IMR-90 (cell line): ENCODE measurements at regions not wholly inside any gene's neighbourhood (a gene's known extent, or its start where the extent isn't known, plus 50 kb on each side); places are given as distances from the start of the nearest gene placed in this dataset.

Experiments
- BHLHE40 ChIP-seq: fragments of 150-350 bp; IDR thresholded peaks from 2 replicates; pipeline ENCODE4 v1.6.1; 2016; ENCODE audit warnings: mild to moderate bottlenecking, low read depth, low read length
- CEBPB ChIP-seq: IDR thresholded peaks from 2 replicates; pipeline ENCODE4 v1.6.1; 2012; ENCODE audit warnings: low read depth, low read length, improper control_type of control experiment
- CTCF ChIP-seq: conservative IDR thresholded peaks from 2 replicates; pipeline ENCODE4 v1.5.1; 2012; ENCODE audit warnings: mild to moderate bottlenecking, low read depth, low read length, improper control_type of control experiment
- ELK1 ChIP-seq: fragments of 150-350 bp; IDR thresholded peaks from 2 replicates; pipeline ENCODE4 v1.6.1; 2016; ENCODE audit warnings: low read depth, mild to moderate bottlenecking, low read length, moderate library complexity, borderline replicate concordance
- FOS ChIP-seq: fragments of 150-350 bp; IDR thresholded peaks from 2 replicates; pipeline ENCODE4 v1.6.1; 2016; ENCODE audit warnings: low read depth, low read length
- MAFK ChIP-seq: IDR thresholded peaks from 2 replicates; pipeline ENCODE4 v1.6.1; 2012; ENCODE audit warnings: low read depth, low read length, improper control_type of control experiment
- MAZ ChIP-seq: IDR thresholded peaks from 2 replicates; pipeline ENCODE4 v1.6.1; 2012; ENCODE audit warnings: low read depth, mild to moderate bottlenecking, low read length, improper control_type of control experiment, moderate library complexity, borderline replicate concordance
- MXI1 ChIP-seq: IDR thresholded peaks from 2 replicates; pipeline ENCODE4 v1.6.1; 2012; ENCODE audit warnings: low read depth, mild to moderate bottlenecking, low read length, moderate library complexity, borderline replicate concordance
- POLR2A ChIP-seq: IDR thresholded peaks from 2 replicates; pipeline ENCODE4 v1.6.1; 2012; ENCODE audit warnings: mild to moderate bottlenecking, low read depth, low read length
- RAD21 ChIP-seq: IDR thresholded peaks from 2 replicates; pipeline ENCODE4 v1.6.1; 2012; ENCODE audit warnings: low read length, improper control_type of control experiment
- RCOR1 ChIP-seq: IDR thresholded peaks from 2 replicates; pipeline ENCODE4 v1.6.1; 2012; ENCODE audit warnings: mild to moderate bottlenecking, low read length, improper control_type of control experiment; ENCODE audit not compliant: insufficient replicate concordance
- RFX5 ChIP-seq: IDR thresholded peaks from 2 replicates; pipeline ENCODE4 v1.8.0; 2012; ENCODE audit warnings: low read depth, mild to moderate bottlenecking, low read length, moderate library complexity
- SMC3 ChIP-seq: fragments of 150-350 bp; IDR thresholded peaks from 2 replicates; pipeline ENCODE4 v1.6.1; 2016; ENCODE audit warnings: low read depth, mild to moderate bottlenecking, antibody characterized with exemption, low read length, moderate library complexity

GRCh38 chr6:4613381-4613780 lies 162.8 kb upstream of the CDYL start:
- no peak for TF ChIP-seq CTCF
- TF ChIP-seq POLR2A: no peak
- TF ChIP-seq MXI1: no peak
- TF ChIP-seq BHLHE40: no peak
- TF ChIP-seq FOS: no peak
- no peak for TF ChIP-seq RCOR1
- TF ChIP-seq RAD21: no peak
- TF ChIP-seq ELK1: no peak
- no peak for TF ChIP-seq MAFK
- no peak for TF ChIP-seq MAZ
- no peak for TF ChIP-seq RFX5
- no peak for TF ChIP-seq SMC3
- no peak for TF ChIP-seq CEBPB
